Erythroblast (primary cell): ENCODE measurements at regions not wholly inside any gene's neighbourhood (a gene's known extent, or its start where the extent isn't known, plus 50 kb on each side); places are given as distances from the start of the nearest gene placed in this dataset.

Experiments used
- GATA1 ChIP-seq: IDR thresholded peaks from 2 replicates; pipeline ENCODE4 v1.6.1; 2011; ENCODE audit warnings: low read depth, mild to moderate bottlenecking, control low read depth, low read length, moderate library complexity
- POLR2A ChIP-seq: IDR thresholded peaks from 2 replicates; pipeline ENCODE4 v1.6.1; 2011; ENCODE audit warnings: mild to moderate bottlenecking, low read length

GRCh38 chr7:118863966-118864365 is 639.5 kb downstream of the ANKRD7 start:
- TF ChIP-seq POLR2A = no peak
- no peak for TF ChIP-seq GATA1
